HG03432 (cell line): ENCODE measurements at regions not wholly inside any gene's neighbourhood (a gene's known extent, or its start where the extent isn't known, plus 50 kb on each side); places are given as distances from the start of the nearest gene placed in this dataset.
"Not testable (repeated sequence)": the region's sequence is repeated elsewhere in the genome, so short reads cannot be mapped to it uniquely, and the experiment has no call there.

Experiments
- ATAC-seq: cut with Tn5 transposase; IDR thresholded peaks from one replicate; pipeline ENCODE4 v1.9.1; 2021; ENCODE audit warnings: mild to moderate bottlenecking, moderate library complexity; ENCODE audit not compliant: unreplicated experiment

- ATAC-seq, result no peak
These were observed 173.4 kb upstream of the FANCL start for GRCh38 chr2:58414506-58414905.

- ATAC-seq, result no peak
These were observed 169.4 kb upstream of the FANCL start for GRCh38 chr2:58410549-58410948.

- ATAC-seq, result no peak
These were observed 166.4 kb upstream of the FANCL start for GRCh38 chr2:58407487-58407886.

- ATAC-seq, result no peak
These were observed 164.2 kb upstream of the FANCL start for GRCh38 chr2:58405341-58405740.

GRCh38 chr2:58401936-58402335, 160.8 kb upstream of the FANCL start:
- ATAC-seq, result no peak

- ATAC-seq, result no peak
These were observed 157.3 kb upstream of the FANCL start for GRCh38 chr2:58398406-58398805.

GRCh38 chr2:58387701-58388100, 146.6 kb upstream of the FANCL start:
- ATAC-seq, result no peak

- ATAC-seq, result not testable (repeated sequence)
These were observed 145.8 kb upstream of the FANCL start for GRCh38 chr2:58386904-58387303.

GRCh38 chr2:58378152-58378551, 137.0 kb upstream of the FANCL start:
- no peak for ATAC-seq

- no peak for ATAC-seq
These were observed 136.1 kb upstream of the FANCL start for GRCh38 chr2:58377181-58377580.

GRCh38 chr2:58376592-58376991, 135.5 kb upstream of the FANCL start:
- ATAC-seq, result no peak

GRCh38 chr2:58369594-58369993, 128.5 kb upstream of the FANCL start:
- no peak for ATAC-seq

GRCh38 chr2:58364098-58364497, 123.0 kb upstream of the FANCL start:
- ATAC-seq, result no peak

GRCh38 chr2:58358026-58358425, 116.9 kb upstream of the FANCL start:
- no peak for ATAC-seq

GRCh38 chr2:58357521-58357920, 116.4 kb upstream of the FANCL start:
- no peak for ATAC-seq

GRCh38 chr2:58354230-58354629, 113.1 kb upstream of the FANCL start:
- no peak for ATAC-seq

GRCh38 chr2:58350484-58350883, 109.4 kb upstream of the FANCL start:
- peak; percentile 97 for ATAC-seq

- no peak for ATAC-seq
These were observed 106.7 kb upstream of the FANCL start for GRCh38 chr2:58347810-58348209.

- ATAC-seq, result no peak
These were observed 99.9 kb upstream of the FANCL start for GRCh38 chr2:58341047-58341446.

- no peak for ATAC-seq
These were observed 98.6 kb upstream of the FANCL start for GRCh38 chr2:58339548-58340243.

GRCh38 chr2:58336416-58336815, 95.3 kb upstream of the FANCL start:
- no peak for ATAC-seq

- peak; percentile 48 for ATAC-seq
These were observed 93.3 kb upstream of the FANCL start for GRCh38 chr2:58334414-58334813.

GRCh38 chr2:58325296-58325895, 84.3 kb upstream of the FANCL start:
- ATAC-seq, result not testable (repeated sequence)
